CD4-positive, alpha-beta T cell treated with Interleukin-2 at 100 ng/mL for 4 hours (primary cell): ENCODE measurements at regions not wholly inside any gene's neighbourhood (a gene's known extent, or its start where the extent isn't known, plus 50 kb on each side); places are given as distances from the start of the nearest gene placed in this dataset.
A peak's percentile ranks its signal among the peaks of the same experiment; 100 is the strongest.

Source experiments
- DNase-seq: peaks from one replicate; pipeline ENCODE4 v3.0.0-alpha.2; 2020; ENCODE audit warnings: low spot score

GRCh38 chr16:76612497-76612896 lies 335.3 kb downstream of the CNTNAP4 start:
- no peak for DNase-seq

GRCh38 chr16:76614269-76614668 lies 337.1 kb downstream of the CNTNAP4 start:
- DNase-seq, result no peak

GRCh38 chr16:76622876-76623275 lies 345.7 kb downstream of the CNTNAP4 start:
- no peak for DNase-seq

GRCh38 chr16:76634847-76635697 lies 357.9 kb downstream of the CNTNAP4 start:
- peak; percentile 6 for DNase-seq

- no peak for DNase-seq
Observed at GRCh38 chr16:76639685-76640289, 362.6 kb downstream of the CNTNAP4 start.

GRCh38 chr16:76650582-76650981 lies 373.4 kb downstream of the CNTNAP4 start:
- DNase-seq, result no peak

- no peak for DNase-seq
Observed at GRCh38 chr16:76653390-76654026, 376.3 kb downstream of the CNTNAP4 start.

GRCh38 chr16:76654088-76654820 lies 377.1 kb downstream of the CNTNAP4 start:
- no peak for DNase-seq

- DNase-seq, result no peak
Observed at GRCh38 chr16:76656994-76657393, 379.8 kb downstream of the CNTNAP4 start.

- no peak for DNase-seq
Observed at GRCh38 chr16:76661691-76662235, 384.6 kb downstream of the CNTNAP4 start.

GRCh38 chr16:76665571-76666275 lies 388.5 kb downstream of the CNTNAP4 start:
- no peak for DNase-seq

- no peak for DNase-seq
Observed at GRCh38 chr16:76668207-76668725, 391.1 kb downstream of the CNTNAP4 start.

GRCh38 chr16:76669288-76669687 lies 392.1 kb downstream of the CNTNAP4 start:
- DNase-seq, result no peak

- no peak for DNase-seq
Observed at GRCh38 chr16:76670125-76670857, 393.1 kb downstream of the CNTNAP4 start.

- no peak for DNase-seq
Observed at GRCh38 chr16:76676356-76676755, 399.2 kb downstream of the CNTNAP4 start.

GRCh38 chr16:76681296-76681695 lies 404.1 kb downstream of the CNTNAP4 start:
- no peak for DNase-seq

- DNase-seq, result no peak
Observed at GRCh38 chr16:76683051-76683450, 405.9 kb downstream of the CNTNAP4 start.

GRCh38 chr16:76696876-76697275 lies 419.7 kb downstream of the CNTNAP4 start:
- no peak for DNase-seq

GRCh38 chr16:76705892-76706291 lies 428.7 kb downstream of the CNTNAP4 start:
- DNase-seq, result no peak

- no peak for DNase-seq
Observed at GRCh38 chr16:76713191-76713590, 436.0 kb downstream of the CNTNAP4 start.
